A673 (cell line): ENCODE measurements at regions not wholly inside any gene's neighbourhood (a gene's known extent, or its start where the extent isn't known, plus 50 kb on each side); places are given as distances from the start of the nearest gene placed in this dataset.
"Not testable (repeated sequence)": the region's sequence is repeated elsewhere in the genome, so short reads cannot be mapped to it uniquely, and the experiment has no call there.

Experiments
- CTCF ChIP-seq: fragments of 300-800, 200-600 bp; sonication (generic); conservative IDR thresholded peaks from 2 replicates; pipeline ENCODE4 v1.5.1; 2017; ENCODE audit warnings: low read depth, mild to moderate bottlenecking, antibody characterized with exemption, low read length, moderate library complexity, mixed read lengths
- EZH2 ChIP-seq: fragments of 200-600 bp; sonication (generic); IDR thresholded peaks from 2 replicates; pipeline ENCODE4 v1.6.1; 2017; ENCODE audit warnings: borderline replicate concordance, low read depth, mild to moderate bottlenecking, mixed read lengths, antibody characterized with exemption, low read length; ENCODE audit not compliant: poor library complexity, severe bottlenecking

GRCh38 chr16:29260683-29261426, 145.7 kb downstream of the NPIPB11 start:
- TF ChIP-seq EZH2, CTCF: not testable (repeated sequence)
